HG03159 (cell line): ENCODE measurements at regions not wholly inside any gene's neighbourhood (a gene's known extent, or its start where the extent isn't known, plus 50 kb on each side); places are given as distances from the start of the nearest gene placed in this dataset.

Experiments
- ATAC-seq: cut with Tn5 transposase; IDR thresholded peaks from one replicate; pipeline ENCODE4 v1.9.1; 2021; ENCODE audit warnings: mild to moderate bottlenecking, moderate library complexity; ENCODE audit not compliant: unreplicated experiment

- no peak for ATAC-seq
Measured at GRCh38 chr17:72206376-72206775, 85.6 kb downstream of the SOX9 start.

DNA sequence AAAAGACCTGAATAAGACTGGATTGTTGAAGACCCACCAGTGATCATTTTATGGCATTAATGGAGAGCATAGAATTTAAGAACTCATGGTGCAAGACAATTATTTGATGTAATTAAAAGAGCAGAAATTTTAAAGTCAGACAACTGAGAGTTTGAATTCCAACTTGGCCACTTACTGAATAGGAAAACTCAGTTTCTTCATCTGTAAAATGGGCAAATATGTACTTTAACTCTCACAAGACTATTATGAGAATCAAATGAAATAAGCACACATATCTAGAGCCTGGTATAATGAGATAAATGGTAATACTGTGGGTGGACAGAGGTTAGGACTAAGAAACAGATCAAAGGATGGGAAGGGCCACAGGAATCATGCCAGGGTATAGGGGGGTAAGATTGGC, 88.0 kb downstream of the SOX9 start:
- ATAC-seq: no peak

DNA sequence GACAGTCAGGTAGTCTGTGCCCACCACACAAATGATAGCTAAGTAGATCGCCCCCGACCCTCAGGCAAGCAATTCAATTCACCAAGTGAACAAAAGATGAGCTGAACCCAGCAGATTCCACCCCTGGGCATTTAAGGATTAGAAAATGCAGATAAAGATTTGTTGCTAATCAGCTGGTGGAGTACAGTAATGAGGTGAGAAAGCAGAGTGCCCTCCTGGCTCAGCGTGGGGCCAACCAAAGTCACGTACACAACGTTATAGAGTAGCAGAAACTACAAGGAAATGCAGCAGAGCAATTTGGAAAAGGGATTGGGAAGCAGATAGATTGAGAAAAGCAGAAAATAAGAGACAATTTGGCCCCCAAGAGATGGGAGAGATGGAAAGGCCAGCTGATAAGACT, 91.2 kb downstream of the SOX9 start:
- no peak for ATAC-seq

GRCh38 chr17:72215490-72215889, 94.7 kb downstream of the SOX9 start:
- no peak for ATAC-seq

GRCh38 chr17:72215928-72216327, 95.1 kb downstream of the SOX9 start:
- ATAC-seq: no peak

DNA sequence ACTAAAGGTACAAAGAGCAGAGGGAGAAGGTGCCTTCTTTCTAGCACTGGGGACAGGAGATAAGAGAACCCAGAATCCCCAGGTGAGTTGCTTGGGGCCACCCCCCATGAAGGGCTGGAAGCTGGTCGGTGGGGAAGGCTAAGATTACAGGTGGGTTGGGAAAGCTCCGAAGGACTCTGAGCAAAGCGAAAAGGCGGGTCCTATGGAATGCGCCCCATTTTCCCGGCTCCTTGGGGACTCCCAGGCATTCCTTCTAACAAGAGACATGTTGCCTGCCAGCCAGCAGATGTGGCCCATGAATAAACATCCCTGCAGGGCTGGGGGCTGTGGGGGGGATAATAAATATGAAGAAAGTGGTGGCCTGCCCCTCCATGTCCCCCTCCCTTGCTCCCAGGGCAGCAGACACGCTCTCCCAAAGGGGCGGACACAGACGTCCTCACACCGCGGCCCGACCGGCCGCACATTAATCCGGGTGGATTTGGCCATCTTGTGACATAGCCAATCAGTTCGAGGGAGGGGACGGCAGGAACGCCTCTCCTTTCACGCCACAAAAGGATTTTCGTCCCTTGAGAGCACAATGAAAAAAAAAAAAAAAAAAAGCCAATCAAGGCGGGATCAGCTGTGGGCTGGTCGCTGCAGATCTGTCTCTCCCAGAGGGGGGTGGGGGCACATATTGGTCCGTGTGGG, 98.5 kb downstream of the SOX9 start:
- no peak for ATAC-seq

DNA sequence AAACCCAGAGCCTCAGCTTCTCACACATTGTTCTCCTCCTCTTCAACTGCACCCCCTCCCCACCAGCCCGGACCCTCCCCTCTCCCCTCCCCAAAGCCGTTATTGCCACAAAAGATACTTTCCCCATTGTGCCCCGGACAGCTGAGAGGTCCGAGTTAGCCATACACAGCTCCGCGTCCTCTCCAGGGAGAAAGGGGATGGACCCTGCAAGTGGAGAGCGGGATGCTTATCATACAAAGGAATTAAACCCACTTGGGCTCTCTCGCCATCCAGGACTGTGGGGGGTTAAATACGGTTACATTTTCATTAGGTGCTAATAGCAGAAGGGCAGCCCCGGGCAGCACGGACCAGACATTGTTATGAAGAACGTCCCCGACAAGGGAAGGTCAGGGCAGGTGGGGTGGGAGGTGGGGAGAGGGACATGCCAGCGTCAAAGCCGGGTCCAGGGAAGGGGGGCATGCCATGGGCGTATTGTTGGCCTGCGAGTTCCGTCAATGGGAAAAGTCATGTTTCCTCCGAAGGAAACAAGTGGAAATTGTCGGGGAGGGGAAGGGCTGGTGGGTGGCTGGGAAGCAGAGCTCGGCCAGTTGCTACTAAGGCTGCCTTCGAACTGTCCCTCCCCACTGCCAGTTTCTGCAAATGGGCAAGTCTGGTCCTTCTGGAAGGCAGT, 99.1 kb downstream of the SOX9 start:
- ATAC-seq: no peak

DNA sequence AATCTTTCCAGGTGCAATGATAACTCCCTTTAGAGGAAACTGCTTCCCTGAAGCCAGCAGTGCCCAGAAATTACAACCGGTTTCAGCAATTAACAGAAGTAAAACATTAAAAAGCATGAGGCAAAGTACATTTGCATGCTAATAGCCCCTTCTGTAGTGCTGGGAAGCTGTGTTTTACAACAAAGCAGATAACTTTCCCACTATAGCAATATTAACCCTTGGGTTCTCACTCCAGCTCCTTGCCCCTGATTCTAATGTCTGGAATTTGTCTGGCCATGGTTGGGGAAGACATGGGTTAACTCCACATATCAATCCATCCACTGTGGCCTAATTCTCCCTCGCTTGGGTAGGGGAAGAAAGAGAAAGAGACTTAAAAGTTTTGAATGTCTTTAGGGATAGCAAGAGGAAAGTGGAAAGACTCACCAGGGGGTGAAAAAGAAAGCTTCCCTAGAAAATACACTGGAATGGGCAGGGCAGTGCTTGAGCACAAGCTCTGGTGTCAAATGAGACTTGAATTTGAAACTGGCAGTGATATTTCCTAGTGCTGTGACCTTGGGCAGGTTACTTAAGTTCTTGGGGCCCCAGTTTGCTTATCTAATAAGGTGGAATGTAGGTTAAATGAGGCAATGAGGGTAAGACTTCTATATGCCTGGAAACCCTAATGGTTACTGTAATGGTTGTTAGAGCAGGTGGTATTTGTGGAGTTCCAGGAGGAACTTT, 102.0 kb downstream of the SOX9 start:
- ATAC-seq: no peak

DNA sequence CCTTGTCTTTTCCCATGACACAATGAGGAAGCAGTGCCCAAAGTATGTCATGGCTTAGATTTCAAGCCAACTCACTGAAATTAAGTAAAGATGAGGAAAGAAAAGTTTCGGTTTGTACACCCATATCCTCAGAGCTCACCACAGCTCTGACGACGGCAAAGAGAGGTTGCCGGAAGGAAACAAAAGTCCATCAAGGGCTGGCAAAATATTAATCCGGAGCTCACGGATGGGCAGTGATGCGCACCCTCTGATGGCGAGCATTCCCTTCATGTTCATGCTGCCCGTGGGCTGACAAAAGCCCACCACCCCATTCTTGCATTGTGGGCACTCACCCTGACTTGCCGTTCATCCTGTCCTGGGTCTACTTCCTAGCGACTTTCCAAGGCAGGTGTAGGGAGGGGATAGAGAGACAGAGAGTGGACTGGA, 103.1 kb downstream of the SOX9 start:
- ATAC-seq: no peak

- no peak for ATAC-seq
Measured at GRCh38 chr17:72226322-72226721, 105.5 kb downstream of the SOX9 start.

DNA sequence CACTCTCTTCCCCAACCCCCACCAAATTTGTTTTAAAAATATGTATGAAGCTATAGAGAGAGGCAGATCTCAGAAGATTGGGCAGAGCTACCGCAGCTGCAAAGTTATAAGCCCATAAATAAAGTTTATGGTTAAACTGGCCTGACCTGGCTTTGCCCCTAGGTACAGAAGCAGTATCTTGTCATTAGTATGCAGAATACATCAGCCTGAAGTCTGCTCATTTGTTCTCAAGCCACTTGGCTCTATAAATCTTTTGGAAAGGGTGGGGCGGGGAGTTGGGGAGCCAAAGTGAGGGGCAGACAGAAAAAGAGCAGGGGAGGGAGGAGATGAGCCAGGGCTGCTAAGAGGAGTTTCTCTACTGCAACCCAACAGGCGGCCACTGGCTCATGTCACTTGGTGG, 113.2 kb downstream of the SOX9 start:
- no peak for ATAC-seq

DNA sequence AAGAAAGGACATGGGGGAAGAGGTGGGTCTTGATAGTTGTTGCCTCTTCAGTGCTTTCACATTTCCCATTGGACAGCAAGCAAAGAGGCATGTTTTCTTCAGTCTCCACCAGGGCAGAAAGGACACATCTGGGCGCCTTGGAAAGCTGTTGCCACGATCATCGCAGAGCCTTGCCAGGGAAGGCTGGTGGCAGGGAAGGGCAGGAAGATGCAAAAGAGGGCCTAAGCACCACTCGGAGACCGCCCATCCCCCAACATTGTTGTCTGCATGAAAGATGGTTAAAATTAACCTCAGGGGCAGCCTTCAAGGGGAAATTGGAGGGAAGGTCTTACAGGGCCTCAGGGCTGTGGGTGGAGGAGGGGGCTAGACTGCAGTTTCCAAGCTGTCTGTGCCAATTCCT, 114.2 kb downstream of the SOX9 start:
- no peak for ATAC-seq

GRCh38 chr17:72236980-72237633, 116.3 kb downstream of the SOX9 start:
- ATAC-seq: no peak

DNA sequence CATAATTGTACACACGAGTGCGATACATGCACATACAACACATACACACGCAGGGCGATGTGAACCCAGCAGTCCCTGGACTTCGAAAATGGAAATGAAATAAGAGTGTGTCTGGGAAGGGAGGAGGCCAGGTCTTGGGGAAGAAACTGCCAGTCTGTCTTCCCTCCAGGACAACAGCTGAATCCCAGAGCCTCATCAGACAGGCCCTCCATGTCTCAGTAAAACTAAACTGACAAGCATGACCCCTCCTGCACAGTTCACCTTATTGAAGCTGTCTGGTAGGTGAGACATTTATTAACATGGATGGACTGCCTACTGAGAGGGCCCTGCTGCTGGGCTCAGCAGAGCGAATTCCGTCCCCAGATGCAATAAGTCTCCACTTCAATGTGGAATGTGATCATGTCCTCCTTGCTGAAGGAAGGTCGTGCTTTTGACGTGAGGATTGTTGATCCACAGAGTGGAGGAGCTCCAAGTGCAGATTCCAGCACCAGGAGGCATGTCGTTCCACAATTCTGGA, 117.4 kb downstream of the SOX9 start:
- ATAC-seq: no peak

DNA sequence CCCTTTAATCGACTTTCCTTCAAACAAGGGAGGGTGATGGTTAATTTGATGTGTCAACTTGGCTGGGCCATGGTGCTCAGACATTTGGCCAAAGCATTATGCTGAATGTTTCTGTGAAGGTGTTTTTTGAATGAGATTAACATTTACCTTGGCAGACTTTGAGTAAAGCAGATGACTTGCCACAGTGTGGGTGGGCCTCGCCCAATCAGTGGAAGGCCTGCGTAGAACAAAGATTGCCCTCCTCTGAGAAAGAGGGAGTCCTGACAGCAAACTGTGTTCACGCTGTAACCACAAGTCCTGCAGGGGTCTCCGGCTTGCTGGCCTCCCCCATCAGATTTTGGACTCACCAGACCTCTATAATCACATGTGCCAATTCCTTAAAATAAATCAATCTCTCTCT, 118.7 kb downstream of the SOX9 start:
- no peak for ATAC-seq

- ATAC-seq: no peak
Measured at GRCh38 chr17:72240333-72240732, 119.5 kb downstream of the SOX9 start.

DNA sequence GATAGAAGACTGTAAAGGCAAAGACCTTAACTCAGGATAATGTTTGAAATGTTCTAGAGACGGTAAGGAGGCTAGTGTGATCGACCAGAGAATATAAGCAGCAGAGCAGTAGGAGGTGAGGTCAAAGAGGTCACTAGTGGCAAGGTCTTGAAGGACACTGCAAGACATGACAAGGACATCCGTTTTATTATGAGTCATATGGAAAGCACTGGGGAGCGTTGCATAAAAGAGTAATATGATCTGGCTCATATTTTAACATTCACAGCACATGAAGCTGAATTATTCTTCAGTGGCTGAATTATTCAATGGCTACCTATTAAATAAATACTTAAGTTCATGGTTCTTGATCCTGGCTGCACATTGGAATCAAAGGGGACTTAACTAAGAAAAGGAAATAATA, 123.7 kb downstream of the SOX9 start:
- no peak for ATAC-seq

DNA sequence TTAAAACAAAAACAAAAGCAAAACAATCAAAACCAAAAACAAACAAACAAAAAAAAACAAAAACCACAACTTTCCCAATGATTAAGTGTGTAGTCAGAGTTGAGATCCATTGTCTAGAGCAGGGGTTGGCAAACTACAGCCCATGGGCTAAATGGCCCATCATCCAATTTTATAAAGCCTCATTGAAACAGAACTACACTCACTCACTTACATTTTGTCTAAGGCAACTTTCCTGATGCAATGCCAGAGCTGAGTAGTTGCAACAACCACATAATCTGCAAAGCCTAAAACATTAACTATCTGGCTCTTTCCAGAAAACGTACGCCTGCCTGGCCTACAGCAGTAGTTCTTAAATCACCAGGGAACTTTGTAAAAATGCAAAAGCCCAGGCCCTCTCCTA, 124.1 kb downstream of the SOX9 start:
- no peak for ATAC-seq

GRCh38 chr17:72249441-72249840, 128.6 kb downstream of the SOX9 start:
- ATAC-seq: no peak

DNA sequence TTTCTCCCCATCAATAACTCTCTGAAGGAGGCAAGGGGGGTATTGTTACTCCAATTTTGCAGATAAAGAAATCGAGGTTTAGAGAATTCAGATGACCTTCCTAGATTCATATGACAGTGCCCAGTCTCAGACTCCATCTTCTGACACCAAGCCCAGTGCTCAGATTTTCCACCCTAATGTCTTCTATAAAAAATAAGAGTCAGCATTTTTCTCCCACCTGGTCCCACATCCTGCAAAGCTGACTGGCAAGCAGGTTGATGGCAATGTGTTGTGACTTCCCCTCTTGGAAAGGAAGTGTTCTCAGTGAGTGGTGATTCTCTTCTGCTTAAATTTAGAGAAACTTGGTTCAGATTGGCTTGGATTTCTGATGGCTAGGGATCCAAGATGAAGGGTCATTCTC, 129.4 kb downstream of the SOX9 start:
- no peak for ATAC-seq

DNA sequence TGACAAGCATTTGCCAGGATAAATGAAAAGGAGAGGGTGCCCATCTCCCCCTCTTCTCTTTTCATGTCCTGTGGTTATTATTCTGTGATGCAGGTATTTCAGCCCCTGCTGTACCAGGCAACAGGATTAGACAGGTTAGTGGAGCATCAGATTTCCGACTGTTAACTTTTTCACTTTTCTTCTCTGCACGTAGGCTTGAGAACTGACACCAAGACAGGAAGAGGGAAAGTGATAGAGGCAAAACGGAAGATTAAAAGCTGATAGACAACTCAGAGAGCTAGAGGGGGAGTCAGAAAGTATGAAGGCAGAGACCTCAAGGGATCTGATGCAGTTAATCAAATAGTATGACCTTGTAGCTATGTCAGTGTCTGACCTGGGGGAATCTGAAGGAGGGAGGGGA, 132.8 kb downstream of the SOX9 start:
- ATAC-seq: no peak
